Left lung (tissue), 4 donors: ENCODE measurements at regions not wholly inside any gene's neighbourhood (a gene's known extent, or its start where the extent isn't known, plus 50 kb on each side); places are given as distances from the start of the nearest gene placed in this dataset.

Experiments
- ATAC-seq: fragments of 200-7000 bp; cut with Tn5 transposase; one replicate; pipeline ENCODE4 v1.9.1; 2020; ENCODE audit warnings: moderate library complexity
- DNase-seq, 4 donors: peaks; one replicate each; pipeline ENCODE4 v3.0.0-alpha.2; 2013 to 2020
- H3K27ac ChIP-seq, 2 donors: fragments of 200-600 bp; sonication (generic) in 1 of 2; one replicate each; pipeline versions ENCODE4 v1.5.0 to v1.8.0; 2020 to 2021
- H3K27me3 ChIP-seq, 2 donors: fragments of 200-600 bp; sonication (generic) in 1 of 2; one replicate each; pipeline versions ENCODE4 v1.5.0 to v1.8.0; 2020 to 2021
- H3K36me3 ChIP-seq, 2 donors: fragments of 200-600 bp; sonication (generic) in 1 of 2; one replicate each; pipeline versions ENCODE4 v1.5.0 to v1.8.0; 2020 to 2021
- H3K4me1 ChIP-seq, 2 donors: fragments of 200-600 bp; one replicate each; pipeline ENCODE4 v1.8.0; 2021
- H3K4me3 ChIP-seq, 2 donors: fragments of 200-600 bp; sonication (generic) in 1 of 2; one replicate each; pipeline versions ENCODE4 v1.5.0 to v1.8.0; 2020 to 2021; ENCODE audit warnings: mild to moderate bottlenecking in 1 of 2
- H3K9me3 ChIP-seq, 2 donors: fragments of 200-600 bp; sonication (generic) in 1 of 2; one replicate each; pipeline versions ENCODE4 v1.5.0 to v1.8.0; 2020 to 2021
- intact Hi-C, 2 donors: fragments of 100-400 bp; cut with DNase I; formaldehyde crosslinking; loops; one replicate each; pipeline versions ENCODE4 v1.11.2 to v1.14.2; 2022
- TF ChIP-seq, protein P1 (sequence below), 2 donors: fragments of 200-600 bp; sonication (generic) in 1 of 2; IDR thresholded peaks; one replicate each; pipeline versions ENCODE4 v1.5.0 to v1.8.0; 2021; ENCODE audit warnings: antibody characterized with exemption in 2 of 2
- donor health status: DM: no; HTN: yes; CAD: no.
- donor health status: DM: no; HTN: no; CAD: no.

DNA sequence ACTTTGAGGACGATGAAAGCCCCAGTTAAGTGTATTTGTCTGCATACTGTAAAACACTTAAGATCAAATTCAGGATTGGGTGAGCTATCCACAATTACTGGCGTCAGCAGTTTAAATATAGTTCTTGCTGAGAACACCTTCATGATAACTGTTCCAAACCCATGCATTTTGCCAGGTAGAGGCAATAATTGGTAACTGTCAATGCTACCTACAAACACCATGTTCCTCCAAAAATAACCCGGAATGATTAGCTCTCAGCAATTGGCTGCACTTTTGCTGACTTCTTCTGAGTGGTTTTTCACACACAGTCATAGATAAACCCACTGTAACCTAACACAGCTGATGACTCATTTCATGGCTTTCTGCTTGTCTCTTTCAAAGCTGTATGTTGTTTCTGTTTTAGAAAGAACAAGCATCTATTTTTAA, 1358.6 kb upstream of the GJE1 start:
- no peak overlapping the region for H3K27ac ChIP-seq
- DNase-seq: peak in 1 of 4 donors; percentile 4
- TF ChIP-seq, protein P1, sequence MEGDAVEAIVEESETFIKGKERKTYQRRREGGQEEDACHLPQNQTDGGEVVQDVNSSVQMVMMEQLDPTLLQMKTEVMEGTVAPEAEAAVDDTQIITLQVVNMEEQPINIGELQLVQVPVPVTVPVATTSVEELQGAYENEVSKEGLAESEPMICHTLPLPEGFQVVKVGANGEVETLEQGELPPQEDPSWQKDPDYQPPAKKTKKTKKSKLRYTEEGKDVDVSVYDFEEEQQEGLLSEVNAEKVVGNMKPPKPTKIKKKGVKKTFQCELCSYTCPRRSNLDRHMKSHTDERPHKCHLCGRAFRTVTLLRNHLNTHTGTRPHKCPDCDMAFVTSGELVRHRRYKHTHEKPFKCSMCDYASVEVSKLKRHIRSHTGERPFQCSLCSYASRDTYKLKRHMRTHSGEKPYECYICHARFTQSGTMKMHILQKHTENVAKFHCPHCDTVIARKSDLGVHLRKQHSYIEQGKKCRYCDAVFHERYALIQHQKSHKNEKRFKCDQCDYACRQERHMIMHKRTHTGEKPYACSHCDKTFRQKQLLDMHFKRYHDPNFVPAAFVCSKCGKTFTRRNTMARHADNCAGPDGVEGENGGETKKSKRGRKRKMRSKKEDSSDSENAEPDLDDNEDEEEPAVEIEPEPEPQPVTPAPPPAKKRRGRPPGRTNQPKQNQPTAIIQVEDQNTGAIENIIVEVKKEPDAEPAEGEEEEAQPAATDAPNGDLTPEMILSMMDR (IDR thresholded peaks at IDR 0.05): no peak
- no peaks in the 10 kb centered on the region for H3K4me1 ChIP-seq
- no peak overlapping the region for H3K4me3 ChIP-seq
- no peaks in the 10 kb centered on the region for H3K27me3 ChIP-seq
- H3K9me3 ChIP-seq: peaks cover 0 to 8% of the 10 kb centered on the region in 2 donors
- no peaks in the 10 kb centered on the region for H3K36me3 ChIP-seq
- peak; percentile 85 for ATAC-seq
- intact Hi-C loops: no loop called here

DNA sequence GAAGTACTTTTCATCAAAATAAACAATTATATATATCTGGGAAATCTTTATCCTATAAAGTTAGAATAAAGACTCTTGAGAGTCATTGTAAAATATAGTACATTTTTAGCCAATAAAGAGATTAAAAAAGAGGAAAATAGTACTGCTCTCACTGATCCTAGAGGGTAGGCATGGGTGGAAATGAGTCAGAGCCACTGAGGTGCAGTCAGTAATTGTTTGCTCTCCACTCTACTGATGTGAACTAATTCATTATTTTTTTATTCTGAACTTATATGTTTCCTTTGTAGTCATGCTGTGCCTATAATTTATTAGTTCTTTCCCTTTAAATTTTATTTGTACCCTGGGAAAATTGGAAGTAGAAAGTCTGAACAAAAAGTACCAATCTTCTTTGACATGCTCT, 1359.4 kb upstream of the GJE1 start:
- ATAC-seq (peak; percentile 68), DNase-seq (no peak)
- Histone ChIP-seq H3K4me3 (no peak overlapping the region), H3K36me3 (no peaks in the 10 kb centered on the region), H3K27me3 (no peaks in the 10 kb centered on the region), H3K9me3 (peaks cover 0 to 8% of the 10 kb centered on the region in 2 donors), H3K4me1 (no peaks in the 10 kb centered on the region), H3K27ac (no peak overlapping the region)
- TF ChIP-seq, protein P1 (IDR thresholded peaks at IDR 0.05): no peak
- intact Hi-C loops: no loop called here

DNA sequence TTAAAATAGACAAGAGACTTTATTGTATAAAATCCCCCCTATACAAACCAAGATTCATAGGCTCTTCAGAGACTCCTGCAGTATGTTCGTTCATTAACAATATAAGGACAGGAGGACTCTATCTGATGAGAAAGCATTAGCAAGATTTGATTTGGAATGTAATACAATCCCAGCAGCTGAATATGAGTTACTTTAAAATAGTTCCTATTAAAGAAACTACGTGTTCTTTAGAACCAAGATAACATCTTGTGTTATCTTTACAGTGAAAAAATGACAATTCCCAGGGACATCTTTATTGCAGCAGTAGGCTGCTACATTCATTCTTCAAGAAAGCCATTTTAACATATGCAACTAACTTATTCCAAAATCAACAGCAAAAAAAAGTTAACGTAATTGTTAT, 1360.1 kb upstream of the GJE1 start:
- H3K36me3 ChIP-seq: no peaks in the 10 kb centered on the region
- peaks cover 0 to 8% of the 10 kb centered on the region in 2 donors for H3K9me3 ChIP-seq
- intact Hi-C loops: no loop called here
- no peak overlapping the region for H3K27ac ChIP-seq
- H3K27me3 ChIP-seq: no peaks in the 10 kb centered on the region
- no peak overlapping the region for H3K4me3 ChIP-seq
- TF ChIP-seq, protein P1 (IDR thresholded peaks at IDR 0.05): no peak
- DNase-seq (no peak), ATAC-seq (no peak)
- no peaks in the 10 kb centered on the region for H3K4me1 ChIP-seq

DNA sequence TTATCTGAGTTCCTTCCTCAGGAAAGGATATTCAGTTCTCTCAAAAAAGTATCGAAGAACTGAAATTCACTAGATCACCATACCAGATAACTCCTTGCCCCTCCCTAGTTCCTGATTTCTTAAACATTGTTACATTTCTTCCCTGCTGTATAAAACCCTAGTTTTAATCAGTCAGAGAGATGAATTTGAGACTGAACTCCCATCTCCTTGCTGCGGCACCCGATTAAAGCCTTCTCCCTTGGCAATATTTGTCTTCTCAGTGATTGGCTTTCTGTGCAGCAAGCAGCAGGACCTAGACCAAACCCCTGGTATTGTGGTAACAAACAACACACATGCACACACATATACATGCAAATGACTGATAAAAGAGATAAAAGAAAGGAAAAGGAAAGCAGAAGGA, 1364.6 kb upstream of the GJE1 start:
- Histone ChIP-seq H3K27ac (no peak overlapping the region), H3K4me1 (no peaks in the 10 kb centered on the region), H3K9me3 (peaks cover 0 to 8% of the 10 kb centered on the region in 2 donors), H3K27me3 (no peaks in the 10 kb centered on the region), H3K36me3 (no peaks in the 10 kb centered on the region), H3K4me3 (no peak overlapping the region)
- intact Hi-C loops: no loop called here
- ATAC-seq: no peak
- TF ChIP-seq, protein P1 (IDR thresholded peaks at IDR 0.05): no peak
- no peak for DNase-seq

DNA sequence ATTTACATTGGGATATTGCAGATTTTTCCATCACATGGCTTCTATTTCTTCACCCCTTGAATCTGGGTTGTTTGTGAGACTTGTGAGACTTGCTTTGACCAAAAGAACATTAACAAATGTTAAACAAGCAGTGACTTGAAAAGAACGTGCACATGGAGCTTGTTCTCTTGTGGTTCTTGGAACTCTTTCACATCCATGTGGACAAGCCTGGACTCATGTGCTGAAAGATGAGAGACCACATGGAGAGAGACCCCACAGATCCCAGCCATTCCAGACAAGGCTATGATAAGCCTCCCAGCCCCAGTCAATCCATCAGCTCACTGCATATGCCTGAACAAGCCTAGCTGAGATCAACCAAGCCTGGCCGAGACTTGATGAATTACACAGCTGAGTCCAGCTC, 1365.7 kb upstream of the GJE1 start:
- no peaks in the 10 kb centered on the region for H3K4me1 ChIP-seq
- TF ChIP-seq, protein P1 (IDR thresholded peaks at IDR 0.05): no peak
- ATAC-seq: no peak
- no peaks in the 10 kb centered on the region for H3K36me3 ChIP-seq
- no peak overlapping the region for H3K27ac ChIP-seq
- DNase-seq: no peak
- H3K27me3 ChIP-seq: no peaks in the 10 kb centered on the region
- intact Hi-C loops: no loop called here
- peaks cover 0 to 8% of the 10 kb centered on the region in 2 donors for H3K9me3 ChIP-seq
- H3K4me3 ChIP-seq: no peak overlapping the region
